ENCODE measurements at regions not wholly inside any gene's neighbourhood (a gene's known extent, or its start where the extent isn't known, plus 50 kb on each side); places are given as distances from the start of the nearest gene placed in this dataset.

DNA sequence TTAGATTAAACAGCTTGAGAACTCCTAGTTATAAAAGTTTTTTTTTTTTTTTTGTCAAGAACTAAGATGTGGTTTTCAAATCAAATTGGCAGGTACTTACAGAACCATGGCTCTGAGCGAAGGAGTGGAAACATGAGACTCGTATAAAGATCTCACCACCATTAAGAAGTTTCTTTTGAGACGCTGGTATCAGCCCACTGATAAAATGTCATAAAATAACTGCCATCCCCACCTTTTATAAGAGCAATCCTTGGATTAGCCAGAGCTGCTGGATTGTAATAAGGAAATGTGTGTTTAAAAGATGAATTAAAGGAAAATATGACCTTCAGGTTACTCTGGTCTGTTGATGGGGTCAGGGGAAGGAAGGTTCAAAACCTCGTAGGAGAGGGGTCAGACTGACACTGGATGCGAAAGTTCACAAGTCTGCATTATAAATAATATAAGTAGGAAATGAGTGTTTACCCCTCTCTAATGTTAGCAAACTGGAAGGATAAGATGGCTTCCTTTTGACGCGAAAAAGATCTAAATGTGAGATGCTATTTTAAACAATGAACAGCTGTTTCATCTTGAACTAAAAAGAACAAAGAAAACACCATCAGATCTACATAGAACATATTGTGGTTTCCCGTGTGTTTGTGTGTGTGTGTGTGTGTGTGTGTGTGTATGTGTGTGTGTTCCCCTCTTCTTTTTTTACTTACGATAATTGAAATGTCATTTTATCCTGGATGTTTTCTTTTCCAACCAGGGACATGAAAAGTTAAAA, 386.8 kb upstream of the JAG1 start:
- TF ChIP-seq EZH2 (optimal IDR thresholded peaks at IDR 0.05; ENCODE audit: low read depth, low read length), result no peak
- TF ChIP-seq, protein P1, sequence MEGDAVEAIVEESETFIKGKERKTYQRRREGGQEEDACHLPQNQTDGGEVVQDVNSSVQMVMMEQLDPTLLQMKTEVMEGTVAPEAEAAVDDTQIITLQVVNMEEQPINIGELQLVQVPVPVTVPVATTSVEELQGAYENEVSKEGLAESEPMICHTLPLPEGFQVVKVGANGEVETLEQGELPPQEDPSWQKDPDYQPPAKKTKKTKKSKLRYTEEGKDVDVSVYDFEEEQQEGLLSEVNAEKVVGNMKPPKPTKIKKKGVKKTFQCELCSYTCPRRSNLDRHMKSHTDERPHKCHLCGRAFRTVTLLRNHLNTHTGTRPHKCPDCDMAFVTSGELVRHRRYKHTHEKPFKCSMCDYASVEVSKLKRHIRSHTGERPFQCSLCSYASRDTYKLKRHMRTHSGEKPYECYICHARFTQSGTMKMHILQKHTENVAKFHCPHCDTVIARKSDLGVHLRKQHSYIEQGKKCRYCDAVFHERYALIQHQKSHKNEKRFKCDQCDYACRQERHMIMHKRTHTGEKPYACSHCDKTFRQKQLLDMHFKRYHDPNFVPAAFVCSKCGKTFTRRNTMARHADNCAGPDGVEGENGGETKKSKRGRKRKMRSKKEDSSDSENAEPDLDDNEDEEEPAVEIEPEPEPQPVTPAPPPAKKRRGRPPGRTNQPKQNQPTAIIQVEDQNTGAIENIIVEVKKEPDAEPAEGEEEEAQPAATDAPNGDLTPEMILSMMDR (IDR thresholded peaks at IDR 0.05; ENCODE audit: low read length), result no peak
- TF ChIP-seq EZH2phosphoT487 (IDR thresholded peaks at IDR 0.05; ENCODE audit: low read length), result no peak
